WERI-Rb-1 (cell line): ENCODE measurements at regions not wholly inside any gene's neighbourhood (a gene's known extent, or its start where the extent isn't known, plus 50 kb on each side); places are given as distances from the start of the nearest gene placed in this dataset.

ENCODE experiments used
- DNase-seq: peaks from one replicate; pipeline ENCODE4 v3.0.0-alpha.2; 2020
- H3K27ac ChIP-seq: fragments of 250-450 bp; sonication (Bioruptor Pico); 2 replicates; pipeline ENCODE4 v1.5.1; 2020; ENCODE audit warnings: mild to moderate bottlenecking, moderate library complexity
- H3K27me3 ChIP-seq: fragments of 250-450 bp; sonication (Bioruptor Pico); 2 replicates; pipeline ENCODE4 v1.5.1; 2021; ENCODE audit warnings: mild to moderate bottlenecking, low read depth, moderate library complexity; ENCODE audit not compliant: insufficient read depth, severe bottlenecking
- H3K36me3 ChIP-seq: fragments of 250-450 bp; sonication (Bioruptor Pico); 2 replicates; pipeline ENCODE4 v1.5.1; 2020; ENCODE audit warnings: mild to moderate bottlenecking, moderate library complexity
- H3K4me3 ChIP-seq: 2 replicates; pipeline ENCODE4 v1.5.1; 2011; ENCODE audit warnings: low read depth, mild to moderate bottlenecking, control low read depth, low read length
- H3K9me3 ChIP-seq: fragments of 250-450 bp; sonication (Bioruptor Pico); 2 replicates; pipeline ENCODE4 v1.5.1; 2021; ENCODE audit warnings: mild to moderate bottlenecking, moderate library complexity; ENCODE audit not compliant: severe bottlenecking
- TF ChIP-seq, protein P1 (sequence below): IDR thresholded peaks from 2 replicates; pipeline ENCODE4 v1.5.1; 2011; ENCODE audit warnings: low read depth, mild to moderate bottlenecking, control low read depth, inconsistent platforms, low read length

GRCh38 chr18:10230072-10230471, 224.4 kb upstream of the APCDD1 start:
- Histone ChIP-seq H3K27ac (no peak overlapping the region), H3K27me3 (no peaks in the 10 kb centered on the region), H3K4me3 (no peak overlapping the region), H3K36me3 (no peaks in the 10 kb centered on the region), H3K9me3 (no peaks in the 10 kb centered on the region)
- peak; percentile 62 for DNase-seq
- TF ChIP-seq, protein P1, sequence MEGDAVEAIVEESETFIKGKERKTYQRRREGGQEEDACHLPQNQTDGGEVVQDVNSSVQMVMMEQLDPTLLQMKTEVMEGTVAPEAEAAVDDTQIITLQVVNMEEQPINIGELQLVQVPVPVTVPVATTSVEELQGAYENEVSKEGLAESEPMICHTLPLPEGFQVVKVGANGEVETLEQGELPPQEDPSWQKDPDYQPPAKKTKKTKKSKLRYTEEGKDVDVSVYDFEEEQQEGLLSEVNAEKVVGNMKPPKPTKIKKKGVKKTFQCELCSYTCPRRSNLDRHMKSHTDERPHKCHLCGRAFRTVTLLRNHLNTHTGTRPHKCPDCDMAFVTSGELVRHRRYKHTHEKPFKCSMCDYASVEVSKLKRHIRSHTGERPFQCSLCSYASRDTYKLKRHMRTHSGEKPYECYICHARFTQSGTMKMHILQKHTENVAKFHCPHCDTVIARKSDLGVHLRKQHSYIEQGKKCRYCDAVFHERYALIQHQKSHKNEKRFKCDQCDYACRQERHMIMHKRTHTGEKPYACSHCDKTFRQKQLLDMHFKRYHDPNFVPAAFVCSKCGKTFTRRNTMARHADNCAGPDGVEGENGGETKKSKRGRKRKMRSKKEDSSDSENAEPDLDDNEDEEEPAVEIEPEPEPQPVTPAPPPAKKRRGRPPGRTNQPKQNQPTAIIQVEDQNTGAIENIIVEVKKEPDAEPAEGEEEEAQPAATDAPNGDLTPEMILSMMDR, result peak; percentile 63

DNA sequence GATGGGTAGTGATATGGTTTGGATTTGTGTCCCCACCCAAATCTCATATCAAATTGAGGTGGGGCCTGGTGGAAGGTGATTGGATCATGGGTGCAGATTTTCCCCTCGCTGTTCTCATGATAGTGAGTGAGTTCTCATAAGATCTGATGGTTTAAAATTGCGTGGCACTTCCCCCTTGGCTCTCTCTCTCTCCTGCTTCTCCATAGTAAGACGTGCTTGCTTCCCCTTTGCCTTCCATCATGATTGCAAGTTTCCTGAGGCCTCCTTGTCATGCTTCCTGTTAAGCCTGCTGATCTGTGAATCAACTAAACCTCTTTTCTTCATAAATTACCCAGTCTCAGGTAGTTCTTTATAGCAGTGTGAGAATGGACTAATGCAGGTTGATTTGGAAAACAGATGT, 223.2 kb upstream of the APCDD1 start:
- H3K4me3 ChIP-seq, result no peak overlapping the region
- H3K27me3 ChIP-seq, result no peaks in the 10 kb centered on the region
- TF ChIP-seq, protein P1, result no peak
- no peak overlapping the region for H3K27ac ChIP-seq
- no peaks in the 10 kb centered on the region for H3K36me3 ChIP-seq
- no peaks in the 10 kb centered on the region for H3K9me3 ChIP-seq
- no peak for DNase-seq

- no peak overlapping the region for H3K4me3 ChIP-seq
- H3K9me3 ChIP-seq, result no peaks in the 10 kb centered on the region
- no peak for DNase-seq
- TF ChIP-seq, protein P1, result no peak
- H3K27me3 ChIP-seq, result no peaks in the 10 kb centered on the region
- no peaks in the 10 kb centered on the region for H3K36me3 ChIP-seq
- no peak overlapping the region for H3K27ac ChIP-seq
Observed at GRCh38 chr18:10232062-10232461, 222.4 kb upstream of the APCDD1 start.

GRCh38 chr18:10233082-10233875, 221.2 kb upstream of the APCDD1 start:
- DNase-seq, result no peak
- no peaks in the 10 kb centered on the region for H3K36me3 ChIP-seq
- no peak overlapping the region for H3K27ac ChIP-seq
- H3K27me3 ChIP-seq, result no peaks in the 10 kb centered on the region
- TF ChIP-seq, protein P1, result no peak
- no peaks in the 10 kb centered on the region for H3K9me3 ChIP-seq
- no peak overlapping the region for H3K4me3 ChIP-seq

DNA sequence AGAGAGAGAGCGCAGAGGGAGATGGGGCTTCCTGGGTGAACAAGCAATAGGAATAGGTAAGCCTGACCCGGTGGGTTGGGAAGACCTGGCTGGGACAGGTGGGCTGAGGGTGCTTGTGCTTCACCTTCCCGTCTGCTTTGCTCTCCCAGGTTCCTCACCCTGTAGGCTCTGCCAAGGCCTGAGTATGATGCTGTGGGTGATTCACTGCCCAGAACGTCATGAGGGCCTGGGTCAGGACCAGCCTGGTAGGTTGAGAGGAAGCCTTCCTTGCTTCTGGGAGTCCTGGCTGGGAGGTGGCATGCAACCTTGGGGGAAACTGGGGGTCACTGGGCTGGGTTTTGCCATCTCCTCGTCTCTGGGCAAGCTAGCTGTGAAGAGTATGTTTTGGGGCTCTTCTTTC, 220.2 kb upstream of the APCDD1 start:
- Histone ChIP-seq H3K4me3 (no peak overlapping the region), H3K27ac (no peak overlapping the region), H3K36me3 (no peaks in the 10 kb centered on the region), H3K27me3 (no peaks in the 10 kb centered on the region), H3K9me3 (no peaks in the 10 kb centered on the region)
- TF ChIP-seq, protein P1, result no peak
- no peak for DNase-seq
